Tibial nerve (tissue), 4 donors: ENCODE measurements at regions not wholly inside any gene's neighbourhood (a gene's known extent, or its start where the extent isn't known, plus 50 kb on each side); places are given as distances from the start of the nearest gene placed in this dataset.

Source experiments
- EP300 ChIP-seq, 2 donors: sonication (generic); formaldehyde crosslinking; IDR thresholded peaks; one replicate each; pipeline ENCODE4 v1.6.1; 2017; ENCODE audit warnings: antibody characterized with exemption in 2 of 2, mild to moderate bottlenecking in 1 of 2
- POLR2A ChIP-seq, 2 donors: fragments of 450-650 bp; IDR thresholded peaks; one replicate each; pipeline ENCODE4 v1.6.1; 2017; ENCODE audit warnings: antibody characterized with exemption in 2 of 2, mild to moderate bottlenecking in 2 of 2, moderate library complexity in 2 of 2
- TF ChIP-seq, protein P1 (sequence below), 5 experiments: fragments of 200-600 bp in 3 of 5; fragments of 450-650 bp in 2 of 5; sonication (generic) in 3 of 5; IDR thresholded peaks; one replicate each; pipeline ENCODE4 v1.5.1; 2016 to 2019; ENCODE audit warnings: antibody characterized with exemption in 5 of 5, mild to moderate bottlenecking in 3 of 5, moderate library complexity in 2 of 5

- TF ChIP-seq, protein P1, sequence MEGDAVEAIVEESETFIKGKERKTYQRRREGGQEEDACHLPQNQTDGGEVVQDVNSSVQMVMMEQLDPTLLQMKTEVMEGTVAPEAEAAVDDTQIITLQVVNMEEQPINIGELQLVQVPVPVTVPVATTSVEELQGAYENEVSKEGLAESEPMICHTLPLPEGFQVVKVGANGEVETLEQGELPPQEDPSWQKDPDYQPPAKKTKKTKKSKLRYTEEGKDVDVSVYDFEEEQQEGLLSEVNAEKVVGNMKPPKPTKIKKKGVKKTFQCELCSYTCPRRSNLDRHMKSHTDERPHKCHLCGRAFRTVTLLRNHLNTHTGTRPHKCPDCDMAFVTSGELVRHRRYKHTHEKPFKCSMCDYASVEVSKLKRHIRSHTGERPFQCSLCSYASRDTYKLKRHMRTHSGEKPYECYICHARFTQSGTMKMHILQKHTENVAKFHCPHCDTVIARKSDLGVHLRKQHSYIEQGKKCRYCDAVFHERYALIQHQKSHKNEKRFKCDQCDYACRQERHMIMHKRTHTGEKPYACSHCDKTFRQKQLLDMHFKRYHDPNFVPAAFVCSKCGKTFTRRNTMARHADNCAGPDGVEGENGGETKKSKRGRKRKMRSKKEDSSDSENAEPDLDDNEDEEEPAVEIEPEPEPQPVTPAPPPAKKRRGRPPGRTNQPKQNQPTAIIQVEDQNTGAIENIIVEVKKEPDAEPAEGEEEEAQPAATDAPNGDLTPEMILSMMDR (IDR thresholded peaks at IDR 0.05), result no peak
- no peak for TF ChIP-seq EP300 (IDR thresholded peaks at IDR 0.05)
- no peak for TF ChIP-seq POLR2A (IDR thresholded peaks at IDR 0.05)
Observed at GRCh38 chr3:84666468-84666867, 292.3 kb upstream of the CADM2 start.
